Thyroid gland (tissue), 4 donors: ENCODE measurements at regions not wholly inside any gene's neighbourhood (a gene's known extent, or its start where the extent isn't known, plus 50 kb on each side); places are given as distances from the start of the nearest gene placed in this dataset.

Experiments used
- CTCF ChIP-seq, 6 experiments: fragments of 200-600 bp in 3 of 6; fragments of 450-650 bp in 3 of 6; sonication (generic) in 3 of 6; IDR thresholded peaks; one replicate each; pipeline ENCODE4 v1.5.1; 2016 to 2019; ENCODE audit warnings: antibody characterized with exemption in 6 of 6, mild to moderate bottlenecking in 2 of 6, inconsistent platforms in 1 of 6, moderate library complexity in 1 of 6
- POLR2A ChIP-seq, 2 donors: fragments of 450-650 bp; IDR thresholded peaks; one replicate each; pipeline ENCODE4 v1.6.1; 2017; ENCODE audit warnings: antibody characterized with exemption in 2 of 2, mild to moderate bottlenecking in 2 of 2, moderate library complexity in 1 of 2

DNA sequence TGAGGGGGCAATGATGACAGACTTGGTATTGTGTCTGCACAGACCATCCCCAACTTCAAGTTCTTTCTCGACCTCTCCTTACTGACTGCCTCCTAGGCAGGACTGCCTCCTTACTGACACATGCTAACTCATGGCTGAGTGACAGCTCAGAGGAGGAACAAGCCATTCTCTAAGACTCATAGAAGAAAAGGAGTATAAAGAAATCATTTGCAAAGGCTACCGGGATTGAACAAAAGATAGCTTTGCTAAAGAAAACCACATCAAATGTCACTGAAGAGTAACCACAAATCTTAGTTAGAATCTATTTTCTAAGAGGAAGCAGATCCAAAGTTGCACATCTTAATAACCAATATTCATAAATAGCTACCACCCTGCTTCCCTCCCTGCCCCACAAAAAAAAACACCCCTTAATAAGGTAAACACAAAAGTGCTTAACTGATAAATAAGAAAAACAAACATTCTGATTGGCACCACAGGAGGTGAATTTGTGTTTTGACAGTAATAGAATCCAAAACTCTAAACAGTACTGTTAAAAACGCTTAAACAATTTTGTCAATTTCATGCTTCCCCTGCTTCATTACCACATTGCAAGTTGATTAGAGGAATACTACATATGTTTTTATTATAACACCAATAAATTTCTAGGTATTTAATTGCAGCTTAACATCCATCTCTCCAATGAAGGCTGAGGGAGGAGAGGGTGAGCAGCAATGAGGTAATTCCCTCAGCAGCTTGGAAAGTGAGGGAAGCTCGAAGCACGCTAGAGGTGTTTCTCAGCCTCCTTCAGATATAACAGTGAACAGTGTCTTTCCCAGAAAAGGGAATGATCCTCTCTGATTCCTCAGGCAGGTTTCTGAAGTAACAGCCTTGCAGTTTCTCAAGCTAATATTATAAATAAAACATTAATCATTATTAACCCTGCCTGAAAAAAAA, 160.0 kb downstream of the HNRNPD start:
- TF ChIP-seq CTCF (IDR thresholded peaks at IDR 0.05) (no peak), POLR2A (IDR thresholded peaks at IDR 0.05) (no peak)
